ENCODE measurements at regions not wholly inside any gene's neighbourhood (a gene's known extent, or its start where the extent isn't known, plus 50 kb on each side); places are given as distances from the start of the nearest gene placed in this dataset.

- TF ChIP-seq CTCF (conservative IDR thresholded peaks at IDR 0.05 in 1 of 2, IDR thresholded peaks at IDR 0.05 in 1 of 2; ENCODE audit: low read depth in 1 of 2, low read length in 2 of 2) (no peak), EZH2 (IDR thresholded peaks at IDR 0.05; ENCODE audit: low read length, missing control alignments) (no peak)
Observed at GRCh38 chr10:6320320-6321010, 117.7 kb downstream of the PFKFB3 start.
